SJSA1 (cell line): ENCODE measurements at regions not wholly inside any gene's neighbourhood (a gene's known extent, or its start where the extent isn't known, plus 50 kb on each side); places are given as distances from the start of the nearest gene placed in this dataset.

ENCODE experiments used
- DNase-seq, 2 experiments: peaks; one replicate each; pipeline ENCODE4 v3.0.0-alpha.2; 2015 to 2020; ENCODE audit warnings: low spot score in 2 of 2, low read depth in 1 of 2
- H3K27ac ChIP-seq: fragments of 250-450 bp; sonication (Bioruptor Pico); 2 replicates; pipeline ENCODE4 v1.5.1; 2020; ENCODE audit warnings: mild to moderate bottlenecking, moderate library complexity
- H3K27me3 ChIP-seq: fragments of 250-450 bp; sonication (Bioruptor Pico); replicated peaks from 2 replicates; pipeline ENCODE4 v1.5.1; 2020; ENCODE audit warnings: mild to moderate bottlenecking, moderate library complexity
- H3K36me3 ChIP-seq: fragments of 250-450 bp; sonication (Bioruptor Pico); 2 replicates; pipeline ENCODE4 v1.5.1; 2020; ENCODE audit warnings: mild to moderate bottlenecking
- H3K4me1 ChIP-seq: fragments of 250-450 bp; sonication (Bioruptor Pico); replicated peaks from 2 replicates; pipeline ENCODE4 v1.6.1; 2021; ENCODE audit warnings: mild to moderate bottlenecking
- H3K4me3 ChIP-seq: fragments of 250-450 bp; sonication (Bioruptor Pico); 2 replicates; pipeline ENCODE4 v1.5.1; 2020; ENCODE audit warnings: mild to moderate bottlenecking
- H3K9me3 ChIP-seq: fragments of 250-450 bp; sonication (Bioruptor Pico); replicated peaks from 2 replicates; pipeline ENCODE4 v1.5.1; 2020; ENCODE audit warnings: mild to moderate bottlenecking

GRCh38 chr20:1711266-1711665 lies 53.7 kb upstream of the SIRPG start:
- no peak overlapping the region for H3K27ac ChIP-seq
- H3K27me3 ChIP-seq: peaks cover 14% of the 10 kb centered on the region; the same call in 1 of the 2 replicates
- no peaks in the 10 kb centered on the region for H3K4me1 ChIP-seq
- no peaks in the 10 kb centered on the region for H3K36me3 ChIP-seq
- DNase-seq: no peak
- no peak overlapping the region for H3K4me3 ChIP-seq
- H3K9me3 ChIP-seq: no peaks in the 10 kb centered on the region

GRCh38 chr20:1710484-1710883 lies 52.9 kb upstream of the SIRPG start:
- DNase-seq: no peak
- H3K4me1 ChIP-seq: no peaks in the 10 kb centered on the region
- peaks cover 22% of the 10 kb centered on the region for H3K27me3 ChIP-seq

GRCh38 chr20:1707588-1708449 lies 50.2 kb upstream of the SIRPG start:
- H3K27me3 ChIP-seq: peaks cover 26% of the 10 kb centered on the region
- no peak overlapping the region for H3K4me3 ChIP-seq
- no peak for DNase-seq
- no peak overlapping the region for H3K27ac ChIP-seq
- no peaks in the 10 kb centered on the region for H3K9me3 ChIP-seq
- H3K4me1 ChIP-seq: no peaks in the 10 kb centered on the region
- H3K36me3 ChIP-seq: no peaks in the 10 kb centered on the region

More at GRCh38 chr20:1710484-1710883, 52.9 kb upstream of the SIRPG start:
- Histone ChIP-seq H3K9me3 (no peaks in the 10 kb centered on the region), H3K36me3 (no peaks in the 10 kb centered on the region), H3K27ac (no peak overlapping the region), H3K4me3 (no peak overlapping the region)
